ENCODE measurements at regions not wholly inside any gene's neighbourhood (a gene's known extent, or its start where the extent isn't known, plus 50 kb on each side); places are given as distances from the start of the nearest gene placed in this dataset.

GRCh38 chr21:36538761-36539160, 58.8 kb upstream of the CLDN14 start:
- ATAC-seq (ENCODE audit: low read depth) (no peak), DNase-seq (ENCODE audit: low spot score) (no peak)
- no peaks in the 10 kb centered on the region for H3K36me3 ChIP-seq (ENCODE audit: low read depth)
- no peak overlapping the region for H3K4me3 ChIP-seq (ENCODE audit: severe bottlenecking)
- peaks cover 2% of the 10 kb centered on the region for H3K27me3 ChIP-seq (ENCODE audit: insufficient read depth, poor library complexity, severe bottlenecking)
- H3K4me1 ChIP-seq (ENCODE audit: insufficient read depth, poor library complexity, severe bottlenecking) = no peaks in the 10 kb centered on the region
- H3K9me3 ChIP-seq (ENCODE audit: severe bottlenecking) = no peaks in the 10 kb centered on the region
- no peak overlapping the region for H3K27ac ChIP-seq (ENCODE audit: poor library complexity, severe bottlenecking)
- TF ChIP-seq, protein P1, sequence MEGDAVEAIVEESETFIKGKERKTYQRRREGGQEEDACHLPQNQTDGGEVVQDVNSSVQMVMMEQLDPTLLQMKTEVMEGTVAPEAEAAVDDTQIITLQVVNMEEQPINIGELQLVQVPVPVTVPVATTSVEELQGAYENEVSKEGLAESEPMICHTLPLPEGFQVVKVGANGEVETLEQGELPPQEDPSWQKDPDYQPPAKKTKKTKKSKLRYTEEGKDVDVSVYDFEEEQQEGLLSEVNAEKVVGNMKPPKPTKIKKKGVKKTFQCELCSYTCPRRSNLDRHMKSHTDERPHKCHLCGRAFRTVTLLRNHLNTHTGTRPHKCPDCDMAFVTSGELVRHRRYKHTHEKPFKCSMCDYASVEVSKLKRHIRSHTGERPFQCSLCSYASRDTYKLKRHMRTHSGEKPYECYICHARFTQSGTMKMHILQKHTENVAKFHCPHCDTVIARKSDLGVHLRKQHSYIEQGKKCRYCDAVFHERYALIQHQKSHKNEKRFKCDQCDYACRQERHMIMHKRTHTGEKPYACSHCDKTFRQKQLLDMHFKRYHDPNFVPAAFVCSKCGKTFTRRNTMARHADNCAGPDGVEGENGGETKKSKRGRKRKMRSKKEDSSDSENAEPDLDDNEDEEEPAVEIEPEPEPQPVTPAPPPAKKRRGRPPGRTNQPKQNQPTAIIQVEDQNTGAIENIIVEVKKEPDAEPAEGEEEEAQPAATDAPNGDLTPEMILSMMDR (IDR thresholded peaks at IDR 0.05; ENCODE audit: poor library complexity, severe bottlenecking) = no peak

DNA sequence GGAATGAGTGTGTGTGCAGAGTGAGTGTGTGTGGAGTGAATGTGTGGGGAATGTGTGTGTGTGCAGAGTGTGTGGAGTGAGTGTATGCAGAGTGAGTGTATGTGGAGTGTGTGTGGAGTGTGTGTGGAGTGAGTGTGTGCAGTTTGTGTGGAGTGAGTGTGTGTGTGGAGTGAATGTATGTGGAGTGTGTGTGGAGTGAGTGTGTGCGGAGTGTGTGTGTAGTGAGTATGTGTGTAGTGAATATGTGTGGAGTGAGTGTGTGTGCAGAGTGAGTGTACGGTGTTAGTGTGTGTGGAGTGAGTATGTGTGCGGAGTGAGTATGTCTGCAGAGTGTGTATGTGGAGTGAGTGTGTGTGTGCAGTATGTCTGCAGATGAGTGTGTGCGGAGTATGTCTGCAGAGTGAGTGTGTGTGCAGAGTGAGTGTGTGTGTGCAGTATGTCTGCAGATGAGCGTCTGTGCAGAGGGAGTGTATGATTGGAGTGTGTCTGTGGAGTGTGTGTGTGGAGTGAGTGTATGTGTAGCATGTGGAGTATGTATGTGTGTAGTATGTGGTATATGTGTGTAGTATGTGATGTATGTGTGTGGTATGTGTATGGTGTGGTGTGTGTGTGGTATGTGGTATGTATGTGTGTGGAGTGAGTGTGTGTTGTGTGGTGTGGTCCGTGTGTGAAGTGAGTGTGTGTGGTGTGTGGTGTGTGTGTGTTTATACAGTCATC, 59.7 kb upstream of the CLDN14 start:
- TF ChIP-seq, protein P1 (IDR thresholded peaks at IDR 0.05; ENCODE audit: poor library complexity, severe bottlenecking) = no peak
- Histone ChIP-seq H3K4me3 (ENCODE audit: severe bottlenecking) (no peak overlapping the region), H3K27ac (ENCODE audit: poor library complexity, severe bottlenecking) (no peak overlapping the region), H3K4me1 (ENCODE audit: insufficient read depth, poor library complexity, severe bottlenecking) (no peaks in the 10 kb centered on the region), H3K9me3 (ENCODE audit: severe bottlenecking) (no peaks in the 10 kb centered on the region), H3K36me3 (ENCODE audit: low read depth) (no peaks in the 10 kb centered on the region), H3K27me3 (ENCODE audit: insufficient read depth, poor library complexity, severe bottlenecking) (peaks cover 2% of the 10 kb centered on the region)
- ATAC-seq (ENCODE audit: low read depth) = no peak
- no peak for DNase-seq (ENCODE audit: low spot score)

DNA sequence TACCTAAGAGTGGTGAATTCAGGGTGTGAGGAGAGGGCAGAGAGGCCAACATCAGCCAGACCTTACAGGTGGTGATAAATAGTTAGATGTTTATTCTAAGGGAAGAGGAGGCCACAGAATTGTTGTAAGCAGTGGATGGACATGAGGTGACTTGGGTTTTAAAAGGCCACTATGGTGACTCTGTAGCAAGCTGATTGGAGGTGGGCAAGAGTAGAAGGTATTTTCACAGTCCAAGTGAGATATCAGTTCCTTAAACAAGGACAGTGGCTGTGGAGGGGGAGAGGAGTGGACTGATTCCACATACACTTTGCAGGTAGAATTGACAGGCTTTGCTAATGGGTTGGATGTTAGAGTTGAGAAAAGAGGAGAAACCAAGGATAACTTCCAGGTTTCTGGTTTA, 60.8 kb upstream of the CLDN14 start:
- no peaks in the 10 kb centered on the region for H3K4me1 ChIP-seq (ENCODE audit: insufficient read depth, poor library complexity, severe bottlenecking)
- no peaks in the 10 kb centered on the region for H3K36me3 ChIP-seq (ENCODE audit: low read depth)
- no peak overlapping the region for H3K4me3 ChIP-seq (ENCODE audit: severe bottlenecking)
- H3K9me3 ChIP-seq (ENCODE audit: severe bottlenecking) = no peaks in the 10 kb centered on the region
- no peak overlapping the region for H3K27ac ChIP-seq (ENCODE audit: poor library complexity, severe bottlenecking)
- TF ChIP-seq, protein P1 (IDR thresholded peaks at IDR 0.05; ENCODE audit: poor library complexity, severe bottlenecking) = no peak
- DNase-seq (ENCODE audit: low spot score) (no peak), ATAC-seq (ENCODE audit: low read depth) (no peak)
- peaks cover 2% of the 10 kb centered on the region for H3K27me3 ChIP-seq (ENCODE audit: insufficient read depth, poor library complexity, severe bottlenecking)

DNA sequence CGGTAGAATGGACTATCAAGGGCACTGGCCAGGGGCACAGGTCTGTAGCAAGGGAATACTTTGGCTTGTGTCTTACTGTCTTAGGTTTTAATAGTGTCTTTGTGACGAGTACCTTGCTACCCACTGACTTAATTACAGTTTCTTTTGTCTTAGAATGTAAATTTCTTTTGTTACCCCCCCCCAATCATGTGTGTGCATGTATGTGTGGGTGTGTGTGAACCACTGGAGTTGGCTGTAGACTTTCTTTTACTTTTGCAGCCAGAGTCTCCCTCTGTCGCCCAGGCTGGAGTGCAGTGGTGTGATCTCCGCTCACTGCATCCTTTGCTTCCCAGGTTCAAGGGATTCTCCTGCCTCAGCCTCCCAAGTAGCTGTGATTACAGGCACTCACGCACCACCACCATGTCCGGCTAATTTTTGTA, 61.8 kb upstream of the CLDN14 start:
- H3K9me3 ChIP-seq (ENCODE audit: severe bottlenecking) = no peaks in the 10 kb centered on the region
- no peak overlapping the region for H3K27ac ChIP-seq (ENCODE audit: poor library complexity, severe bottlenecking)
- H3K27me3 ChIP-seq (ENCODE audit: insufficient read depth, poor library complexity, severe bottlenecking) = peaks cover 2% of the 10 kb centered on the region
- no peak overlapping the region for H3K4me3 ChIP-seq (ENCODE audit: severe bottlenecking)
- no peaks in the 10 kb centered on the region for H3K36me3 ChIP-seq (ENCODE audit: low read depth)
- H3K4me1 ChIP-seq (ENCODE audit: insufficient read depth, poor library complexity, severe bottlenecking) = no peaks in the 10 kb centered on the region
- TF ChIP-seq, protein P1 (IDR thresholded peaks at IDR 0.05; ENCODE audit: poor library complexity, severe bottlenecking) = no peak
- DNase-seq (ENCODE audit: low spot score) (no peak), ATAC-seq (ENCODE audit: low read depth) (no peak)
